ENCODE measurements at regions not wholly inside any gene's neighbourhood (a gene's known extent, or its start where the extent isn't known, plus 50 kb on each side); places are given as distances from the start of the nearest gene placed in this dataset.

- TF ChIP-seq CTCF (conservative IDR thresholded peaks at IDR 0.05 in 1 of 2, IDR thresholded peaks at IDR 0.05 in 1 of 2; ENCODE audit: extremely low read depth in 1 of 2, insufficient read depth in 1 of 2, low read depth in 1 of 2, low read length in 2 of 2) = no peak
- no peak for TF ChIP-seq EZH2 (IDR thresholded peaks at IDR 0.05; ENCODE audit: borderline replicate concordance, low read length)
Measured at GRCh38 chr9:108138516-108138915, 648.9 kb upstream of the KLF4 start.
